Muscle of back (tissue), 3 donors: ENCODE measurements at regions not wholly inside any gene's neighbourhood (a gene's known extent, or its start where the extent isn't known, plus 50 kb on each side); places are given as distances from the start of the nearest gene placed in this dataset.
A peak's percentile ranks its signal among the peaks of the same experiment; 100 is the strongest.
"Not testable (repeated sequence)": the region's sequence is repeated elsewhere in the genome, so short reads cannot be mapped to it uniquely, and the experiment has no call there.

Source experiments
- DNase-seq, 3 donors: peaks; one replicate each; pipeline versions ENCODE4 v3.0.0 to v3.0.0-alpha.2; 2013

GRCh38 chr17:5951912-5952311, 118.3 kb upstream of the WSCD1 start:
- no peak for DNase-seq

GRCh38 chr17:5952518-5952917, 117.7 kb upstream of the WSCD1 start:
- DNase-seq, result no peak

- no peak for DNase-seq
Observed at GRCh38 chr17:5955764-5956163, 114.4 kb upstream of the WSCD1 start.

- DNase-seq, result no peak
Observed at GRCh38 chr17:5958850-5959249, 111.3 kb upstream of the WSCD1 start.

GRCh38 chr17:5962371-5962770, 107.8 kb upstream of the WSCD1 start:
- peak in 2 of 3 donors; percentile 17 to 26 for DNase-seq

- no peak for DNase-seq
Observed at GRCh38 chr17:5971969-5972368, 98.2 kb upstream of the WSCD1 start.

- no peak for DNase-seq
Observed at GRCh38 chr17:5973410-5973809, 96.8 kb upstream of the WSCD1 start.

- peak in 2 of 3 donors; percentile 16 to 44 for DNase-seq
Observed at GRCh38 chr17:5975661-5976060, 94.5 kb upstream of the WSCD1 start.

- peak; percentile 5 to 34 (median 7) for DNase-seq
Observed at GRCh38 chr17:5976251-5976650, 93.9 kb upstream of the WSCD1 start.

GRCh38 chr17:5978496-5978895, 91.7 kb upstream of the WSCD1 start:
- DNase-seq, result no peak

GRCh38 chr17:5980941-5981340, 89.2 kb upstream of the WSCD1 start:
- no peak for DNase-seq

- no peak for DNase-seq
Observed at GRCh38 chr17:5986644-5987043, 83.5 kb upstream of the WSCD1 start.

- no peak for DNase-seq
Observed at GRCh38 chr17:6000426-6000825, 69.8 kb upstream of the WSCD1 start.

GRCh38 chr17:6003221-6003620, 67.0 kb upstream of the WSCD1 start:
- not testable (repeated sequence) for DNase-seq

GRCh38 chr17:6005939-6006338, 64.2 kb upstream of the WSCD1 start:
- no peak for DNase-seq

GRCh38 chr17:6011206-6011605, 59.0 kb upstream of the WSCD1 start:
- DNase-seq, result no peak

GRCh38 chr17:6018788-6019187, 51.4 kb upstream of the WSCD1 start:
- no peak for DNase-seq

- no peak for DNase-seq
Observed at GRCh38 chr17:6019959-6020358, 50.2 kb upstream of the WSCD1 start.

- DNase-seq, result peak in 1 of 3 donors; percentile 11
Observed at GRCh38 chr17:6020376-6021010, 49.7 kb upstream of the WSCD1 start.
